CD4-positive, alpha-beta T cell (primary cell): ENCODE measurements at regions not wholly inside any gene's neighbourhood (a gene's known extent, or its start where the extent isn't known, plus 50 kb on each side); places are given as distances from the start of the nearest gene placed in this dataset.

Experiments used
- ATAC-seq: fragments of 200-7000 bp; cut with Tn5 transposase; one replicate; pipeline ENCODE4 v1.10.0; 2022; ENCODE audit warnings: mild to moderate bottlenecking; ENCODE audit not compliant: poor library complexity
- CTCF ChIA-PET: fragments of 350-600 bp; sonication (Branson Sonifier 250); formaldehyde crosslinking; loops from one replicate; lab custom pipeline; 2021; ENCODE audit warnings: antibody characterized with exemption, inconsistent platforms; lab: Charles Lee
- POLR2A ChIA-PET: fragments of 350-600 bp; sonication (Branson Sonifier 250); formaldehyde crosslinking; loops from one replicate; lab custom pipeline; 2021; ENCODE audit warnings: antibody characterized with exemption, inconsistent platforms; lab: Charles Lee
- DNase-seq, 14 experiments: peaks; one replicate each; pipeline ENCODE4 v3.0.0-alpha.2; 2013 to 2020; ENCODE audit warnings: mixed read lengths in 2 of 14
- H3K27ac ChIP-seq, 2 donors: one replicate each; pipeline versions ENCODE4 v1.5.1 to v1.7.0; 2013; ENCODE audit warnings: low read length in 2 of 2, low read depth in 1 of 2, mild to moderate bottlenecking in 1 of 2
- H3K27me3 ChIP-seq, 2 experiments: 1 replicate in 1 of 2; 2 replicates in 1 of 2; pipeline versions ENCODE4 v1.6.1 to v1.7.0; 2013; ENCODE audit warnings: low read length in 2 of 2, control low read depth in 1 of 2, mild to moderate bottlenecking in 1 of 2, moderate library complexity in 1 of 2; ENCODE audit not compliant: insufficient read depth in 2 of 2, control insufficient read depth in 1 of 2
- H3K36me3 ChIP-seq: one replicate; pipeline ENCODE4 v1.6.1; 2013; ENCODE audit warnings: low read length, control low read depth; ENCODE audit not compliant: insufficient read depth
- H3K4me1 ChIP-seq: one replicate; pipeline ENCODE4 v1.6.1; 2013; ENCODE audit warnings: low read length, control low read depth; ENCODE audit not compliant: insufficient read depth
- H3K4me3 ChIP-seq: one replicate; pipeline ENCODE4 v1.5.1; 2013; ENCODE audit warnings: mild to moderate bottlenecking, low read length, moderate library complexity
- H3K9me3 ChIP-seq, 2 experiments: 1 replicate in 1 of 2; 2 replicates in 1 of 2; pipeline versions ENCODE4 v1.6.1 to v1.7.0; 2013; ENCODE audit warnings: low read length in 2 of 2, mild to moderate bottlenecking in 2 of 2, control low read depth in 1 of 2, moderate library complexity in 1 of 2; ENCODE audit not compliant: control insufficient read depth in 1 of 2, insufficient read depth in 1 of 2
- H3K27ac Mint-ChIP-seq: one replicate; pipeline ENCODE4 v1.8.0; 2020; ENCODE audit warnings: mixed read lengths
- H3K27me3 Mint-ChIP-seq: one replicate; pipeline ENCODE4 v1.8.0; 2021; ENCODE audit warnings: mixed read lengths
- H3K36me3 Mint-ChIP-seq: one replicate; pipeline ENCODE4 v1.8.0; 2021; ENCODE audit warnings: low read depth, mixed read lengths
- H3K4me1 Mint-ChIP-seq: one replicate; pipeline ENCODE4 v1.8.0; 2021; ENCODE audit warnings: low read depth, mixed read lengths
- H3K4me3 Mint-ChIP-seq: one replicate; pipeline ENCODE4 v1.8.0; 2020; ENCODE audit warnings: mild to moderate bottlenecking, mixed read lengths
- H3K9me3 Mint-ChIP-seq: one replicate; pipeline ENCODE4 v1.8.0; 2020; ENCODE audit warnings: mixed read lengths
- CTCF ChIP-seq: fragments of 200-600 bp; IDR thresholded peaks from one replicate; pipeline ENCODE4 v1.8.0; 2022; ENCODE audit warnings: antibody characterized with exemption, mild to moderate bottlenecking
- intact Hi-C, 2 experiments: fragments of 100-400 bp; cut with DNase I in 1 of 2; cut with micrococcal nuclease in 1 of 2; formaldehyde crosslinking; loops; one replicate each; pipeline versions ENCODE4 v1.15.1 to v1.9.0; 2023 to 2025; cut with DNase I, micrococcal nuclease

- Mint-ChIP-seq H3K36me3 (no peaks in the 10 kb centered on the region), H3K9me3 (peaks cover under 1% of the 10 kb centered on the region), H3K4me1 (no peaks in the 10 kb centered on the region), H3K27ac (no peak overlapping the region), H3K4me3 (no peak overlapping the region), H3K27me3 (peaks cover 4% of the 10 kb centered on the region)
- no peak for TF ChIP-seq CTCF
- CTCF ChIA-PET, result no interaction called here
- no peak for ATAC-seq
- H3K36me3 ChIP-seq, result no peaks in the 10 kb centered on the region
- no peak for DNase-seq
- peaks cover 0 to 6% of the 10 kb centered on the region in 2 experiments for H3K9me3 ChIP-seq
- H3K4me1 ChIP-seq, result no peaks in the 10 kb centered on the region
- H3K27me3 ChIP-seq, result no peaks in the 10 kb centered on the region
- H3K27ac ChIP-seq, result no peak overlapping the region
- no peak overlapping the region for H3K4me3 ChIP-seq
- POLR2A ChIA-PET, result no interaction called here
- intact Hi-C loops, result no loop called here
These were observed 213.3 kb upstream of the CTAGE1 start for GRCh38 chr18:22630980-22631379.

GRCh38 chr18:22632191-22632590, 214.5 kb upstream of the CTAGE1 start:
- Mint-ChIP-seq H3K36me3 (no peaks in the 10 kb centered on the region), H3K27me3 (peaks cover 4% of the 10 kb centered on the region), H3K4me3 (no peak overlapping the region), H3K4me1 (no peaks in the 10 kb centered on the region), H3K27ac (no peak overlapping the region), H3K9me3 (peaks cover 4% of the 10 kb centered on the region)
- intact Hi-C loops, result no loop called here
- ChIA-PET CTCF (no interaction called here), POLR2A (no interaction called here)
- DNase-seq (no peak), ATAC-seq (no peak)
- Histone ChIP-seq H3K4me1 (no peaks in the 10 kb centered on the region), H3K36me3 (no peaks in the 10 kb centered on the region), H3K27me3 (no peaks in the 10 kb centered on the region), H3K4me3 (no peak overlapping the region), H3K9me3 (peaks cover 0 to 6% of the 10 kb centered on the region in 2 experiments), H3K27ac (no peak overlapping the region)
- TF ChIP-seq CTCF, result no peak

- no peak for DNase-seq
- no peak for TF ChIP-seq CTCF
- no peak overlapping the region for H3K27ac ChIP-seq
- H3K36me3 ChIP-seq, result no peaks in the 10 kb centered on the region
- no peak overlapping the region for H3K4me3 ChIP-seq
- Mint-ChIP-seq H3K4me3 (no peak overlapping the region), H3K36me3 (no peaks in the 10 kb centered on the region), H3K4me1 (no peaks in the 10 kb centered on the region), H3K9me3 (peaks cover 14% of the 10 kb centered on the region), H3K27me3 (peaks cover 8% of the 10 kb centered on the region), H3K27ac (no peak overlapping the region)
- H3K4me1 ChIP-seq, result no peaks in the 10 kb centered on the region
- H3K27me3 ChIP-seq, result no peaks in the 10 kb centered on the region
- POLR2A ChIA-PET, result no interaction called here
- CTCF ChIA-PET, result no interaction called here
- no peak for ATAC-seq
- peaks cover 0 to 4% of the 10 kb centered on the region in 2 experiments for H3K9me3 ChIP-seq
- intact Hi-C loops, result no loop called here
These were observed 216.7 kb upstream of the CTAGE1 start for GRCh38 chr18:22634464-22634863.
